Loucy (cell line): ENCODE measurements at regions not wholly inside any gene's neighbourhood (a gene's known extent, or its start where the extent isn't known, plus 50 kb on each side); places are given as distances from the start of the nearest gene placed in this dataset.

Experiments
- CTCF ChIP-seq: fragments of 200-600 bp; sonication (generic); conservative IDR thresholded peaks from 2 replicates; pipeline ENCODE4 v1.5.1; 2014; ENCODE audit warnings: mild to moderate bottlenecking, antibody characterized with exemption, low read length
- EZH2phosphoT487 ChIP-seq: fragments of 200-600 bp; IDR thresholded peaks from 2 replicates; pipeline ENCODE4 v1.6.1; 2018; ENCODE audit warnings: antibody characterized with exemption, mild to moderate bottlenecking, moderate library complexity, borderline replicate concordance

- TF ChIP-seq CTCF (no peak), EZH2phosphoT487 (no peak)
These were observed 489.6 kb downstream of the TTLL7 start for GRCh38 chr1:83509301-83509781.
